ENCODE measurements at regions not wholly inside any gene's neighbourhood (a gene's known extent, or its start where the extent isn't known, plus 50 kb on each side); places are given as distances from the start of the nearest gene placed in this dataset.

DNA sequence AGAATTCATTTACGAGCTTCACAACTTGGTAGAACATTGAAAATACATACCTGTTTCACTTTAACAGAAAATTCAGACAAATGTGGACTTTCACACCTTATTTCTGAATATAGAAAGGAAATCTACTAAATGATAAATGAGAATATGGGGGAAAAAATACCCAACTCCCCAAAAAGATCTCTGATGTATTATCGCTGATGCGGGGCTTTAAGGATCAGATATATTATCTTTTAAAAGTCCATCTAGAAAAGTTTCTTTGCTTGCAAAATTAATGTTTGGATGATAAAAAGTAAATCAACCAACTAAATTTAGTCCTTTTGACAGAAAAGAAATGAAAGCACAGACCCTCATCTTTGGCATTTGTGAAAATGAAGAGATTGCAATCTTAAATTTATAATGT is 540.1 kb upstream of the CHAC2 start:
- TF ChIP-seq, protein P1, sequence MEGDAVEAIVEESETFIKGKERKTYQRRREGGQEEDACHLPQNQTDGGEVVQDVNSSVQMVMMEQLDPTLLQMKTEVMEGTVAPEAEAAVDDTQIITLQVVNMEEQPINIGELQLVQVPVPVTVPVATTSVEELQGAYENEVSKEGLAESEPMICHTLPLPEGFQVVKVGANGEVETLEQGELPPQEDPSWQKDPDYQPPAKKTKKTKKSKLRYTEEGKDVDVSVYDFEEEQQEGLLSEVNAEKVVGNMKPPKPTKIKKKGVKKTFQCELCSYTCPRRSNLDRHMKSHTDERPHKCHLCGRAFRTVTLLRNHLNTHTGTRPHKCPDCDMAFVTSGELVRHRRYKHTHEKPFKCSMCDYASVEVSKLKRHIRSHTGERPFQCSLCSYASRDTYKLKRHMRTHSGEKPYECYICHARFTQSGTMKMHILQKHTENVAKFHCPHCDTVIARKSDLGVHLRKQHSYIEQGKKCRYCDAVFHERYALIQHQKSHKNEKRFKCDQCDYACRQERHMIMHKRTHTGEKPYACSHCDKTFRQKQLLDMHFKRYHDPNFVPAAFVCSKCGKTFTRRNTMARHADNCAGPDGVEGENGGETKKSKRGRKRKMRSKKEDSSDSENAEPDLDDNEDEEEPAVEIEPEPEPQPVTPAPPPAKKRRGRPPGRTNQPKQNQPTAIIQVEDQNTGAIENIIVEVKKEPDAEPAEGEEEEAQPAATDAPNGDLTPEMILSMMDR (IDR thresholded peaks at IDR 0.05) = no peak
- Mint-ChIP-seq H3K36me3 (ENCODE audit: low read depth) (no peaks in the 10 kb centered on the region), H3K4me3 (no peak overlapping the region), H3K27me3 (no peaks in the 10 kb centered on the region), H3K4me1 (ENCODE audit: low read depth) (no peaks in the 10 kb centered on the region), H3K27ac (no peak overlapping the region), H3K9me3 (no peaks in the 10 kb centered on the region)
- ChIA-PET CTCF (no interaction called here), POLR2A (no interaction called here)
- DNase-seq (no peak), ATAC-seq (no peak)
- intact Hi-C loops (cut with micrococcal nuclease) = no loop called here

DNA sequence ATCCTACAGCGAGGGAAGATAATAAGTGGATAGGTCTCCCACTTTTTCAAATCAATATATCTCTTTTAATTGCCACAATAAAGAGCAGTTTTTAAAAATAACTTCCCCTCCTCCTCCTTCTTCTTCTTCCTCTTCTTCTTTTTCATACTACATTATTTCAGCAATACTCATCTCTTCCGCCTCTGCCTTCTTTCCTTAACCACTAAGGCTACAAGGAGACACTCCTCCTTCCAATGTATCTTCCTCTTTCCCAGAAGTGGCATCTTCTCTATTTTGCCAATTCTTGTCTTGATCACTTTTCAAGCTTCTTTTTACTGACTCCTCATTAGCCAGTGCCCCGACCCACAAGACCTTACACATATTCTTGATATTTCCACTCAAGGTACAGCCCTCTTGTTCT is 546.6 kb upstream of the CHAC2 start:
- Mint-ChIP-seq H3K4me3 (no peak overlapping the region), H3K9me3 (peaks cover 3% of the 10 kb centered on the region), H3K27ac (no peak overlapping the region), H3K36me3 (ENCODE audit: low read depth) (no peaks in the 10 kb centered on the region), H3K4me1 (ENCODE audit: low read depth) (no peaks in the 10 kb centered on the region), H3K27me3 (no peaks in the 10 kb centered on the region)
- ChIA-PET CTCF (no interaction called here), POLR2A (no interaction called here)
- intact Hi-C loops (cut with micrococcal nuclease) = no loop called here
- no peak for ATAC-seq
- DNase-seq = no peak
- TF ChIP-seq, protein P1 (IDR thresholded peaks at IDR 0.05) = no peak

DNA sequence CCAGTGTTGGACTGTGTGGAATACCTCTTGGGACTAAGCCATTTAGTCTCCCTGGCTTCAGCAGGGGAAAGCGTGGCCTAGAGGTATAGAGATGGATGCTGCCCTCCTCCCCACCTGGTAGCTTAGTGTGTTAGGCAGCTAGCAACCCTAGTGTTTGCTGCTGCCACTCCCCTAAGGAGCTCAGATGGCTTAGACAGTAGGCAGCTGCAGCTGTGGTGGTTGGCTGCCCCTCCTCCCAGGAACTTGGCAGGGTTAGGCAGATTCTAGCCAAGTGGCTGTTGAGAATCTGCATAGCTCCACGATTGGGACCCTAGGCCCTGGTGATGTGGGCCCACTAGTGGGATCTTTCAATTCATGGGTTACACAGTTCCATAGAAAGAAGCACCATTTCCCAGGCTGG is 550.4 kb upstream of the CHAC2 start:
- Mint-ChIP-seq H3K27me3 (no peaks in the 10 kb centered on the region), H3K36me3 (ENCODE audit: low read depth) (no peaks in the 10 kb centered on the region), H3K4me1 (ENCODE audit: low read depth) (no peaks in the 10 kb centered on the region), H3K4me3 (no peak overlapping the region), H3K27ac (no peak overlapping the region), H3K9me3 (peaks cover 18% of the 10 kb centered on the region)
- intact Hi-C loops (cut with micrococcal nuclease) = no loop called here
- ChIA-PET CTCF (no interaction called here), POLR2A (no interaction called here)
- DNase-seq (no peak), ATAC-seq (no peak)
- TF ChIP-seq, protein P1 (IDR thresholded peaks at IDR 0.05) = no peak

DNA sequence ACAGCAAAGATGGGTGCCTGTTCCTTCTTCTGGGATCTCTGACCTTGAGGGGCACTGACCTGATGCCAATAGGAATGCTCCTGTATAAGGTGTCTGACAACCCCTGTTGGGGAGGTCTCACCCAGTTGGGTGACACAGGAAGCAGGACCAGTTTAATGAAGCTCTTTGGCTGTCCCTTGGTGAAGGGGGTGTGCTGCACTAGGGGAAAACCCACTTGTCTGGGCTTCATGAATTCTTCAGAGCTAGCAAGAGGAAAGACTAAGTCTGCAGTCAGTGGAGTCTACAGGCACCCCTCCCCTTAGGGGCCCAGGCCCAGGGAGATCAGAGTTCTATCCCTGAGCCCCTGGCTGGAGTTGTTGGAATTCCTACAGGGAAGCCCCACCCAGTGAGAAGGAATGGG is 550.8 kb upstream of the CHAC2 start:
- Mint-ChIP-seq H3K36me3 (ENCODE audit: low read depth) (no peaks in the 10 kb centered on the region), H3K4me3 (no peak overlapping the region), H3K27me3 (no peaks in the 10 kb centered on the region), H3K27ac (no peak overlapping the region), H3K9me3 (peaks cover 18% of the 10 kb centered on the region), H3K4me1 (ENCODE audit: low read depth) (no peaks in the 10 kb centered on the region)
- POLR2A ChIA-PET = no interaction called here
- DNase-seq (no peak), ATAC-seq (no peak)
- intact Hi-C loops (cut with micrococcal nuclease) = no loop called here
- CTCF ChIA-PET = no interaction called here
- TF ChIP-seq, protein P1 (IDR thresholded peaks at IDR 0.05) = no peak

DNA sequence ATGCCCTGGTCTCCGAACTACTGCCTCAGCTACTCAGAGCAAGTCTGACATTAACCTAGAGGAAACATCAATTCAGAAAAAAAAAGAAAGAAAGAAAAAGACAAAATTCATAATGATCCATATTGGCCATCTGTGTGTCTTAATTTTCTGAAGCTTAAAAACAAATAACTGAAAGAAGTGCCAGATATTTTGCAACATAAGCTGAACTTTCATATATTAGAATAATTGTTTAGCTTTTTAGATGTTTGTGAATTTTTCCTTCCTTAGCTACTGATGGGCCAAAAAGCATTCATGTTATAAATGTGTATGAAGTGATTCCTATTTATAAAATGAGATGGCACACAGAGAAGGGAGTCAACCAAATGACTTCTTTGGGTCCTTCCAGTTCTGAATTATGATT is 555.0 kb upstream of the CHAC2 start:
- no peak overlapping the region for H3K27ac Mint-ChIP-seq
- CTCF ChIA-PET = no interaction called here

More for the DNA sequence above, 555.0 kb upstream of the CHAC2 start:
- intact Hi-C loops (cut with micrococcal nuclease) = no loop called here
- Mint-ChIP-seq H3K4me3 (no peak overlapping the region), H3K4me1 (ENCODE audit: low read depth) (no peaks in the 10 kb centered on the region), H3K27me3 (no peaks in the 10 kb centered on the region), H3K36me3 (ENCODE audit: low read depth) (no peaks in the 10 kb centered on the region), H3K9me3 (peaks cover 18% of the 10 kb centered on the region)
- no peak for DNase-seq
- ATAC-seq = no peak
- TF ChIP-seq, protein P1 (IDR thresholded peaks at IDR 0.05) = no peak
- POLR2A ChIA-PET = no interaction called here
